ENCODE measurements at regions not wholly inside any gene's neighbourhood (a gene's known extent, or its start where the extent isn't known, plus 50 kb on each side); places are given as distances from the start of the nearest gene placed in this dataset.

DNA sequence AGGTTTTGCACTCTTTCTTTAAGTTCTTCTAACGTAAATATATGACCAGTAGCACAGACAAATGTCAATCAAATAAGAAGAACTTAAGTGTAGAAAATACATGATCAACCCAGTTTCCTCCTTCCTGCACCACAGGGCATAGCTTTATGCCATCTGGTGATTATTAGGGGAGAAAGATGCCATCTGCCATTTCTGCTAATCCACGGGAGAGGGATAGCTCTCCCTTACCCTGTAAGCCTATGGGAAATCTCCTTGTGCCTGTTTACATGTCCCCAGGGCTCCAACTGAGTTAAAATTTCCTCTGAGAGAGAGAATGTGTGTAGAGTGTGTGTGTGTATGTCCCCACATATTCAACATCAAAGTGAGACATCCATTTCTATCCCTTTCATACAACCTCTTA, 135.9 kb downstream of the RSL24D1 start:
- Histone ChIP-seq H3K4me3 (no peak overlapping the region), H3K27me3 (replicated peaks; ENCODE audit: insufficient read depth) (no peaks in the 10 kb centered on the region), H3K27ac (no peak overlapping the region), H3K36me3 (no peaks in the 10 kb centered on the region), H3K9me3 (peaks cover 4% of the 10 kb centered on the region), H3K4me1 (ENCODE audit: control insufficient read depth in 1 of 2, low read depth in 2 of 2) (no peaks in the 10 kb centered on the region)
- DNase-seq (ENCODE audit: low spot score) (no peak), ATAC-seq (ENCODE audit: insufficient number of reproducible peaks, low FRiP score, low read depth) (no peak)
- no peak for TF ChIP-seq CTCF (IDR thresholded peaks at IDR 0.05)

DNA sequence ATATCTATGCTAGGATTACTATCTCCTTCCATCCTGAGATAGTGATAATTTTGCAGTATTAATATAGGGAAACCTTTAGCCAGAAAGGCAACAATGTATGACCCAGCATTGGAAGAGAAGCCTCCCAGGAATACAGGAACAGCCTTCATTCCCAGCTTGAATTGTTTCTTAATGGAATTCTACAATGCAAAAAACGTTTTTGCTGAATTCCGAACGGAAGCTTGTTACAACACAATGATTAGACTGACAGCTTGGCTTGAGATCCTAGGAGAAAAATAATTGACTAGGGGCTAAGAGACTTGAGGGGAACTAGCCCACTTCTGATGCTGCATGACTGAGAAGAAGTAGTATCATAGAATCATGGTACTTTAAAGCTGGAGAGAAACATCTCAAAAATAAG, 140.2 kb downstream of the RSL24D1 start:
- H3K9me3 ChIP-seq = no peaks in the 10 kb centered on the region
- H3K4me1 ChIP-seq (ENCODE audit: control insufficient read depth in 1 of 2, low read depth in 2 of 2) = peaks cover 0 to 7% of the 10 kb centered on the region in 2 donors
- no peak for ATAC-seq (ENCODE audit: insufficient number of reproducible peaks, low FRiP score, low read depth)
- DNase-seq (ENCODE audit: low spot score) = no peak
- no peak for TF ChIP-seq CTCF (IDR thresholded peaks at IDR 0.05)
- no peaks in the 10 kb centered on the region for H3K27me3 ChIP-seq (replicated peaks; ENCODE audit: insufficient read depth)
- no peak overlapping the region for H3K27ac ChIP-seq
- H3K4me3 ChIP-seq = no peak overlapping the region
- no peaks in the 10 kb centered on the region for H3K36me3 ChIP-seq

GRCh38 chr15:55044162-55044561, 152.6 kb downstream of the RSL24D1 start:
- Histone ChIP-seq H3K27ac (no peak overlapping the region), H3K4me3 (no peak overlapping the region), H3K27me3 (replicated peaks; ENCODE audit: insufficient read depth) (no peaks in the 10 kb centered on the region), H3K9me3 (no peaks in the 10 kb centered on the region), H3K4me1 (ENCODE audit: control insufficient read depth in 1 of 2, low read depth in 2 of 2) (no peaks in the 10 kb centered on the region), H3K36me3 (no peaks in the 10 kb centered on the region)
- DNase-seq (ENCODE audit: low spot score) (no peak), ATAC-seq (ENCODE audit: insufficient number of reproducible peaks, low FRiP score, low read depth) (no peak)
- no peak for TF ChIP-seq CTCF (IDR thresholded peaks at IDR 0.05)

- DNase-seq (ENCODE audit: low spot score) (no peak), ATAC-seq (ENCODE audit: insufficient number of reproducible peaks, low FRiP score, low read depth) (no peak)
- H3K27ac ChIP-seq = no peak overlapping the region
- no peaks in the 10 kb centered on the region for H3K36me3 ChIP-seq
- no peaks in the 10 kb centered on the region for H3K27me3 ChIP-seq (replicated peaks; ENCODE audit: insufficient read depth)
- H3K9me3 ChIP-seq = no peaks in the 10 kb centered on the region
- H3K4me3 ChIP-seq = no peak overlapping the region
- H3K4me1 ChIP-seq (ENCODE audit: control insufficient read depth in 1 of 2, low read depth in 2 of 2) = no peaks in the 10 kb centered on the region
- TF ChIP-seq CTCF (IDR thresholded peaks at IDR 0.05) = no peak
These were observed 159.7 kb downstream of the RSL24D1 start for GRCh38 chr15:55037071-55037470.

GRCh38 chr15:55035749-55036148, 161.0 kb downstream of the RSL24D1 start:
- ATAC-seq (ENCODE audit: insufficient number of reproducible peaks, low FRiP score, low read depth) (no peak), DNase-seq (ENCODE audit: low spot score) (no peak)
- Histone ChIP-seq H3K27me3 (replicated peaks; ENCODE audit: insufficient read depth) (no peaks in the 10 kb centered on the region), H3K9me3 (no peaks in the 10 kb centered on the region), H3K4me1 (ENCODE audit: control insufficient read depth in 1 of 2, low read depth in 2 of 2) (no peaks in the 10 kb centered on the region), H3K4me3 (no peak overlapping the region), H3K27ac (no peak overlapping the region), H3K36me3 (no peaks in the 10 kb centered on the region)
- no peak for TF ChIP-seq CTCF (IDR thresholded peaks at IDR 0.05)

Data from thoracic aorta (tissue), 2 donors.